IMR-90 (cell line): ENCODE measurements at regions not wholly inside any gene's neighbourhood (a gene's known extent, or its start where the extent isn't known, plus 50 kb on each side); places are given as distances from the start of the nearest gene placed in this dataset.

Source experiments
- ATAC-seq: fragments of 200-7000 bp; cut with Tn5 transposase; 2 replicates; pipeline ENCODE4 v1.9.1; 2020; ENCODE audit warnings: low read depth, mild to moderate bottlenecking, moderate library complexity
- BruUV-seq: library from RNA; stranded (reverse); fragments of 400-500 nt; replicated peaks from 2 replicates; lab custom pipeline; 2021; lab: Mats Ljungman, UMichigan
- CTCF ChIA-PET: fragments of 300-600 bp; formaldehyde crosslinking; extraction: SDS; loops from one replicate; lab custom pipeline; 2021; ENCODE audit warnings: antibody characterized with exemption; lab: Yijun Ruan, JAX
- POLR2A ChIA-PET: fragments of 300-600 bp; sonication (Branson Sonifier 250); formaldehyde crosslinking; loops from one replicate; lab custom pipeline; 2022; ENCODE audit warnings: antibody characterized with exemption; ENCODE audit not compliant: unreplicated experiment; lab: Charles Lee
- DNase-seq: peaks from one replicate; pipeline ENCODE4 v3.0.0; 2013
- H2AFZ ChIP-seq: replicated peaks from 2 replicates; pipeline ENCODE3; 2013; ENCODE audit warnings: low read length, mild to moderate bottlenecking; ENCODE audit not compliant: poor library complexity
- H2AK5ac ChIP-seq: 2 replicates; pipeline ENCODE4 v1.6.1; 2013; ENCODE audit warnings: low read depth, low read length, inconsistent platforms
- H2AK9ac ChIP-seq: replicated peaks from 2 replicates; pipeline ENCODE3; 2013; ENCODE audit warnings: mild to moderate bottlenecking, low read depth, low read length, moderate library complexity; ENCODE audit not compliant: poor library complexity
- H2BK120ac ChIP-seq: 2 replicates; pipeline ENCODE4 v1.6.1; 2013; ENCODE audit warnings: low read depth, low read length, inconsistent platforms
- H2BK15ac ChIP-seq: 3 replicates; pipeline ENCODE4 v1.6.1; 2013; ENCODE audit warnings: low read depth, low read length, inconsistent platforms
- H2BK20ac ChIP-seq: 2 replicates; pipeline ENCODE4 v1.6.1; 2013; ENCODE audit warnings: low read depth, mild to moderate bottlenecking, inconsistent platforms, low read length, moderate library complexity
- H2BK5ac ChIP-seq: 2 replicates; pipeline ENCODE4 v1.6.1; 2013; ENCODE audit warnings: mild to moderate bottlenecking, low read depth, low read length, inconsistent platforms; ENCODE audit not compliant: poor library complexity, severe bottlenecking
- H3K14ac ChIP-seq: replicated peaks from 2 replicates; pipeline ENCODE4 v1.6.1; 2013; ENCODE audit warnings: low read depth, low read length, inconsistent platforms
- H3K18ac ChIP-seq: 2 replicates; pipeline ENCODE4 v1.6.1; 2013; ENCODE audit warnings: low read depth, low read length, control low read depth
- H3K23ac ChIP-seq: 2 replicates; pipeline ENCODE4 v1.6.1; 2013; ENCODE audit warnings: low read depth, low read length, inconsistent platforms
- H3K27ac ChIP-seq: 2 replicates; pipeline ENCODE4 v1.5.1; 2013; ENCODE audit warnings: mild to moderate bottlenecking, control low read depth, low read length; ENCODE audit not compliant: insufficient read depth
- H3K27me3 ChIP-seq: 2 replicates; pipeline ENCODE4 v1.6.1; 2013; ENCODE audit warnings: low read length; ENCODE audit not compliant: control insufficient read depth, insufficient read depth
- H3K36me3 ChIP-seq: 2 replicates; pipeline ENCODE4 v1.6.1; 2013; ENCODE audit warnings: low read length, mixed read lengths; ENCODE audit not compliant: control insufficient read depth, insufficient read depth
- H3K4ac ChIP-seq: 2 replicates; pipeline ENCODE4 v1.6.1; 2013; ENCODE audit warnings: low read depth, low read length, inconsistent platforms
- H3K4me1 ChIP-seq: 2 replicates; pipeline ENCODE4 v1.6.1; 2013; ENCODE audit warnings: low read length, mixed read lengths; ENCODE audit not compliant: control insufficient read depth, insufficient read depth
- H3K4me2 ChIP-seq: 2 replicates; pipeline ENCODE4 v1.6.1; 2013; ENCODE audit warnings: low read depth, mild to moderate bottlenecking, control low read depth, low read length, moderate library complexity
- H3K4me3 ChIP-seq: 2 replicates; pipeline ENCODE4 v1.5.1; 2013; ENCODE audit warnings: low read depth, mild to moderate bottlenecking, control low read depth, low read length, moderate library complexity; ENCODE audit not compliant: insufficient read depth
- H3K56ac ChIP-seq: 2 replicates; pipeline ENCODE4 v1.6.1; 2013; ENCODE audit warnings: low read length, inconsistent platforms; ENCODE audit not compliant: insufficient read depth; ENCODE audit errors: extremely low read depth
- H3K79me1 ChIP-seq, 2 experiments: 2 replicates each; pipeline ENCODE4 v1.6.1; 2013; ENCODE audit warnings: low read length in 2 of 2, inconsistent platforms in 1 of 2, low read depth in 1 of 2
- H3K9ac ChIP-seq: 2 replicates; pipeline ENCODE4 v1.6.1; 2013; ENCODE audit warnings: low read depth, low read length, control low read depth
- H3K9me1 ChIP-seq: 2 replicates; pipeline ENCODE4 v1.6.1; 2013; ENCODE audit warnings: low read length, inconsistent platforms; ENCODE audit not compliant: insufficient read depth
- H3K9me3 ChIP-seq: 2 replicates; pipeline ENCODE4 v1.6.1; 2013; ENCODE audit warnings: low read length; ENCODE audit not compliant: control insufficient read depth, insufficient read depth
- H4K20me1 ChIP-seq: 2 replicates; pipeline ENCODE4 v1.6.1; 2013; ENCODE audit warnings: low read length, inconsistent platforms; ENCODE audit not compliant: insufficient read depth
- H4K5ac ChIP-seq: 2 replicates; pipeline ENCODE4 v1.6.1; 2013; ENCODE audit warnings: mild to moderate bottlenecking, low read depth, low read length, control low read depth
- H4K8ac ChIP-seq, 2 experiments: 2 replicates each; pipeline ENCODE4 v1.6.1; 2013; ENCODE audit warnings: low read depth in 2 of 2, low read length in 2 of 2, control low read depth in 1 of 2, inconsistent platforms in 1 of 2
- H4K91ac ChIP-seq: 2 replicates; pipeline ENCODE4 v1.6.1; 2013; ENCODE audit warnings: low read depth, low read length, inconsistent platforms; ENCODE audit not compliant: insufficient read depth
- BHLHE40 ChIP-seq: fragments of 150-350 bp; IDR thresholded peaks from 2 replicates; pipeline ENCODE4 v1.6.1; 2016; ENCODE audit warnings: mild to moderate bottlenecking, low read depth, low read length
- CEBPB ChIP-seq: IDR thresholded peaks from 2 replicates; pipeline ENCODE4 v1.6.1; 2012; ENCODE audit warnings: low read depth, low read length, improper control_type of control experiment
- CHD1 ChIP-seq: IDR thresholded peaks from 2 replicates; pipeline ENCODE4 v1.6.1; 2012; ENCODE audit warnings: low read depth, low read length, improper control_type of control experiment
- CTCF ChIP-seq: conservative IDR thresholded peaks from 2 replicates; pipeline ENCODE4 v1.5.1; 2012; ENCODE audit warnings: mild to moderate bottlenecking, low read depth, low read length, improper control_type of control experiment
- ELK1 ChIP-seq: fragments of 150-350 bp; IDR thresholded peaks from 2 replicates; pipeline ENCODE4 v1.6.1; 2016; ENCODE audit warnings: low read depth, mild to moderate bottlenecking, low read length, moderate library complexity, borderline replicate concordance
- FOS ChIP-seq: fragments of 150-350 bp; IDR thresholded peaks from 2 replicates; pipeline ENCODE4 v1.6.1; 2016; ENCODE audit warnings: low read depth, low read length
- MAFK ChIP-seq: IDR thresholded peaks from 2 replicates; pipeline ENCODE4 v1.6.1; 2012; ENCODE audit warnings: low read depth, low read length, improper control_type of control experiment
- MAZ ChIP-seq: IDR thresholded peaks from 2 replicates; pipeline ENCODE4 v1.6.1; 2012; ENCODE audit warnings: low read depth, mild to moderate bottlenecking, low read length, improper control_type of control experiment, moderate library complexity, borderline replicate concordance
- MXI1 ChIP-seq: IDR thresholded peaks from 2 replicates; pipeline ENCODE4 v1.6.1; 2012; ENCODE audit warnings: low read depth, mild to moderate bottlenecking, low read length, moderate library complexity, borderline replicate concordance
- NFE2L2 ChIP-seq: fragments of 150-350 bp; IDR thresholded peaks from 2 replicates; pipeline ENCODE4 v1.6.1; 2016; ENCODE audit warnings: low read depth, mild to moderate bottlenecking, low read length
- POLR2A ChIP-seq: IDR thresholded peaks from 2 replicates; pipeline ENCODE4 v1.6.1; 2012; ENCODE audit warnings: mild to moderate bottlenecking, low read depth, low read length
- RAD21 ChIP-seq: IDR thresholded peaks from 2 replicates; pipeline ENCODE4 v1.6.1; 2012; ENCODE audit warnings: low read length, improper control_type of control experiment
- RCOR1 ChIP-seq: IDR thresholded peaks from 2 replicates; pipeline ENCODE4 v1.6.1; 2012; ENCODE audit warnings: mild to moderate bottlenecking, low read length, improper control_type of control experiment; ENCODE audit not compliant: insufficient replicate concordance
- RFX5 ChIP-seq: IDR thresholded peaks from 2 replicates; pipeline ENCODE4 v1.8.0; 2012; ENCODE audit warnings: low read depth, mild to moderate bottlenecking, low read length, moderate library complexity
- SMC3 ChIP-seq: fragments of 150-350 bp; IDR thresholded peaks from 2 replicates; pipeline ENCODE4 v1.6.1; 2016; ENCODE audit warnings: low read depth, mild to moderate bottlenecking, antibody characterized with exemption, low read length, moderate library complexity
- USF2 ChIP-seq: fragments of 150-350 bp; IDR thresholded peaks from 2 replicates; pipeline ENCODE4 v1.6.1; 2017; ENCODE audit warnings: mild to moderate bottlenecking, antibody characterized with exemption, low read length, low read depth
- WGBS, 2 experiments: methylation state at CpG; one replicate each; pipeline versions ENCODE4 v1.1.5 to v1.1.7; 2013; ENCODE audit warnings: missing lambda C conversion rate in 2 of 2; ENCODE audit not compliant: insufficient read length in 1 of 2; ENCODE audit errors: extremely low coverage in 2 of 2; 5-methylcytosine and 5-hydroxymethylcytosine counted together
- dilution Hi-C: fragments of 300-500 bp; cut with HindIII; formaldehyde crosslinking; loops from one replicate; pipeline ENCODE4 v1.14.3; 2018; ENCODE audit warnings: low sequenced_read_pairs; ENCODE audit not compliant: unreplicated experiment
- in situ Hi-C: fragments of 300-500 bp; cut with MboI; formaldehyde crosslinking; loops from 3 replicates; pipeline ENCODE4 v1.14.3; 2019; ENCODE audit warnings: low sequenced_read_pairs, inconsistent platforms, mixed read lengths
- intact Hi-C: fragments of 100-400 bp; cut with micrococcal nuclease; formaldehyde crosslinking; loops from 2 replicates; pipeline ENCODE4 v1.10.0; 2022

- 75% methylated on average over 1 of the region's 4 CpGs; no CpG with 5 or more reads in 1 of the 2 experiments for WGBS, 2 experiments
- no peaks in the 10 kb centered on the region for H3K27me3 ChIP-seq
- ChIA-PET POLR2A (no interaction called here), CTCF (no interaction called here)
- no peak for TF ChIP-seq CTCF
- TF ChIP-seq CHD1: no peak
- no peak for TF ChIP-seq SMC3
- no peak for TF ChIP-seq RCOR1
- no peak for TF ChIP-seq ELK1
- TF ChIP-seq MAFK: no peak
- no peak for TF ChIP-seq RFX5
- no peak for TF ChIP-seq BHLHE40
- no peak for TF ChIP-seq POLR2A
- no peak for TF ChIP-seq NFE2L2
- no peak for TF ChIP-seq MAZ
- no peak for TF ChIP-seq MXI1
- TF ChIP-seq USF2: no peak
- TF ChIP-seq CEBPB: no peak
- TF ChIP-seq RAD21: no peak
- TF ChIP-seq FOS: no peak
- H2AFZ ChIP-seq: no peak overlapping the region
- no peak overlapping the region for H3K9ac ChIP-seq
- H2BK5ac ChIP-seq: no peak overlapping the region
- H3K23ac ChIP-seq: no peak overlapping the region; the same call in 1 of the 2 replicates
- dilution Hi-C loops (no loop called here), in situ Hi-C loops (no loop called here), intact Hi-C loops (no loop called here)
- no peak overlapping the region for H3K4me2 ChIP-seq
- H2AK5ac ChIP-seq: no peak overlapping the region
- no peak for ATAC-seq
- H2BK15ac ChIP-seq: no peak overlapping the region
- H3K79me1 ChIP-seq: no peaks in the 10 kb centered on the region
- H4K8ac ChIP-seq: no peak overlapping the region
- no peak overlapping the region for H3K27ac ChIP-seq
- H2BK20ac ChIP-seq: no peak overlapping the region
- H4K91ac ChIP-seq: no peak overlapping the region
- H3K56ac ChIP-seq: no peak overlapping the region
- no TSS peak for BruUV-seq
- H4K20me1 ChIP-seq: no peaks in the 10 kb centered on the region
- DNase-seq: peak; percentile 7
- H3K4me1 ChIP-seq: no peaks in the 10 kb centered on the region
- no peak overlapping the region for H2AK9ac ChIP-seq
- H2BK120ac ChIP-seq: no peak overlapping the region
- no peaks in the 10 kb centered on the region; the same call in 1 of the 2 replicates for H3K9me1 ChIP-seq
- H3K4ac ChIP-seq: no peak overlapping the region
- no peak overlapping the region for H3K18ac ChIP-seq
- H3K9me3 ChIP-seq: no peaks in the 10 kb centered on the region
- H3K36me3 ChIP-seq: no peaks in the 10 kb centered on the region
- H3K14ac ChIP-seq: no peak overlapping the region
- no peak overlapping the region for H4K5ac ChIP-seq
- no peak overlapping the region for H3K4me3 ChIP-seq
These were observed 77.8 kb downstream of the TEX36 start for GRCh38 chr10:125605167-125605566.
